RWPE2 (cell line): ENCODE measurements at regions not wholly inside any gene's neighbourhood (a gene's known extent, or its start where the extent isn't known, plus 50 kb on each side); places are given as distances from the start of the nearest gene placed in this dataset.

ENCODE experiments used
- ATAC-seq: fragments of 200-7000 bp; cut with Tn5 transposase; 3 replicates; pipeline ENCODE4 v1.9.1; 2021; ENCODE audit warnings: low read depth
- DNase-seq: peaks from one replicate; pipeline ENCODE4 v3.0.0-alpha.2; 2020; ENCODE audit warnings: low spot score
- H3K27ac ChIP-seq: fragments of 450-650 bp; 2 replicates; pipeline ENCODE4 v1.5.1; 2017; ENCODE audit warnings: mild to moderate bottlenecking; ENCODE audit not compliant: poor library complexity, severe bottlenecking
- H3K27me3 ChIP-seq: fragments of 250-450 bp; sonication (Bioruptor Pico); 2 replicates; pipeline ENCODE4 v1.5.1; 2021; ENCODE audit warnings: mild to moderate bottlenecking, moderate library complexity; ENCODE audit not compliant: insufficient read depth, poor library complexity, severe bottlenecking
- H3K36me3 ChIP-seq: fragments of 250-450 bp; sonication (Bioruptor Pico); 2 replicates; pipeline ENCODE4 v1.5.1; 2020; ENCODE audit warnings: low read depth, mild to moderate bottlenecking, moderate library complexity
- H3K4me1 ChIP-seq: fragments of 250-450 bp; sonication (Bioruptor Pico); 2 replicates; pipeline ENCODE4 v1.5.1; 2021; ENCODE audit warnings: mild to moderate bottlenecking, moderate library complexity; ENCODE audit not compliant: insufficient read depth, poor library complexity, severe bottlenecking
- H3K4me3 ChIP-seq: fragments of 250-450 bp; sonication (Bioruptor Pico); 2 replicates; pipeline ENCODE4 v1.5.1; 2021; ENCODE audit warnings: mild to moderate bottlenecking, moderate library complexity; ENCODE audit not compliant: severe bottlenecking
- H3K9me3 ChIP-seq: fragments of 250-450 bp; sonication (Bioruptor Pico); 2 replicates; pipeline ENCODE4 v1.5.1; 2021; ENCODE audit warnings: mild to moderate bottlenecking, moderate library complexity; ENCODE audit not compliant: severe bottlenecking
- TF ChIP-seq, protein P1 (sequence below): fragments of 450-650 bp; IDR thresholded peaks from one replicate; pipeline ENCODE4 v1.5.1; 2017; ENCODE audit warnings: mild to moderate bottlenecking, moderate library complexity; ENCODE audit not compliant: poor library complexity, severe bottlenecking

DNA sequence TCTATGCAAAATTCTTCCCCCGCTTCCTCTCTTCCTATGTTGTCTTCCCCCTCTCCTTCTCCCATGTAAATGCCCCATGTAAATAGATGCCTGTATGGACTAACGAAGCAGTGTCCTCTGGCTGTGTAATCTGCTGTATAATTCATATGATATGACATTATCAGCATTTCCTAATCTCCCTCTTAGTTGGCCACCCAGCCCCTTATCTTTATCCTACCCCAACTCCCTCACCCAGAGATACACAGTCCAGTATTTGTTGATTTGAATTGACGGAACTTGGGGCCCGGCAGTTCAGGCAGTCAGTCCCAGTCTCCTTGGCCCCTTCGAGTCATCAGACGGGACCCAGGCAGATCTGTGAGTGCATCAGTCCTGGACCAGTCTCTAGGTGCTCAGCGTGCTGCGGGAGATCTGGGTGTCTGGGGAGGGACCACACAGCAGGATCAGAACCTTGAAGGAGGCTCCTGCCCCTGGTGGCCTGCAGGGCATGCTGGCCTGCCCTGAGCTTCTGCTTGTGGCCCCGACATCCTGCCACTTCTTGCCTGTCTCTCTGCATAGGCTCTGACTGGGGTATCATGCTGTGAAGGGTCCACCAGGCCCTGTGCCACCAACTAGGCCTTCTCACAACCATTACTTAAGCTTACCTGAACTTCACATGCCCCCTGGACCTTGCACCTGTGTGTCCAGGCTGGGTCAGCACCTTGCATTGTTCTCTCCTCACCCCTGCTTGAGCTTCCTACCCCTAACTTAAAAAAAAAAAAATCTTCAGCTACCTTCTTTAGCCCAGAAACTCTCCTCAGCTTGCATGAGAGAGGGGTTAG is 88.1 kb upstream of the ATL2 start:
- peaks cover 20% of the 10 kb centered on the region for H3K4me1 ChIP-seq
- no peaks in the 10 kb centered on the region for H3K27me3 ChIP-seq
- H3K4me3 ChIP-seq: no peak overlapping the region
- H3K9me3 ChIP-seq: no peaks in the 10 kb centered on the region
- H3K36me3 ChIP-seq: no peaks in the 10 kb centered on the region
- no peak for DNase-seq
- TF ChIP-seq, protein P1, sequence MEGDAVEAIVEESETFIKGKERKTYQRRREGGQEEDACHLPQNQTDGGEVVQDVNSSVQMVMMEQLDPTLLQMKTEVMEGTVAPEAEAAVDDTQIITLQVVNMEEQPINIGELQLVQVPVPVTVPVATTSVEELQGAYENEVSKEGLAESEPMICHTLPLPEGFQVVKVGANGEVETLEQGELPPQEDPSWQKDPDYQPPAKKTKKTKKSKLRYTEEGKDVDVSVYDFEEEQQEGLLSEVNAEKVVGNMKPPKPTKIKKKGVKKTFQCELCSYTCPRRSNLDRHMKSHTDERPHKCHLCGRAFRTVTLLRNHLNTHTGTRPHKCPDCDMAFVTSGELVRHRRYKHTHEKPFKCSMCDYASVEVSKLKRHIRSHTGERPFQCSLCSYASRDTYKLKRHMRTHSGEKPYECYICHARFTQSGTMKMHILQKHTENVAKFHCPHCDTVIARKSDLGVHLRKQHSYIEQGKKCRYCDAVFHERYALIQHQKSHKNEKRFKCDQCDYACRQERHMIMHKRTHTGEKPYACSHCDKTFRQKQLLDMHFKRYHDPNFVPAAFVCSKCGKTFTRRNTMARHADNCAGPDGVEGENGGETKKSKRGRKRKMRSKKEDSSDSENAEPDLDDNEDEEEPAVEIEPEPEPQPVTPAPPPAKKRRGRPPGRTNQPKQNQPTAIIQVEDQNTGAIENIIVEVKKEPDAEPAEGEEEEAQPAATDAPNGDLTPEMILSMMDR: no peak
- no peak overlapping the region for H3K27ac ChIP-seq
- no peak for ATAC-seq

DNA sequence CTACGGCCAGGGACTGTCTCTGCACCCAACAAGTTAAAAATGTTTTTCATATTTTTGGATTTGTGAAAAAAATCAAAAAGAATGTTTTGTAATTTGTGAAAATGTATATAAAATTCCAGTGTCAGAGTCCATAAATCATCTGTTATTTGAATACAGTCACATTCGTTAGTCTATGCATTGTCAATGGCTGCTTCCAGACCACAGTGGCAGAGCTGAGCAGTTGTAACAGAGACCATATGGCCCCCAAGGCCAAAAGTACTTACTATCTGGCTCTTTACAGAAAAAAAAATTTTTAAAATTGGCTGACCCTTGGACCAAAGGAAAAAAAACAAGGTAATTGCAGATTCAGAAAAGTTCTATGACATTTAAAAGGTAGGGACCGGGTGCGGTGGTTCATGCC is 86.7 kb upstream of the ATL2 start:
- no peak overlapping the region for H3K27ac ChIP-seq
- H3K9me3 ChIP-seq: no peaks in the 10 kb centered on the region
- H3K4me1 ChIP-seq: peaks cover 20% of the 10 kb centered on the region
- H3K4me3 ChIP-seq: no peak overlapping the region
- H3K27me3 ChIP-seq: no peaks in the 10 kb centered on the region
- no peak for ATAC-seq
- DNase-seq: no peak
- TF ChIP-seq, protein P1: no peak
- no peaks in the 10 kb centered on the region for H3K36me3 ChIP-seq

DNA sequence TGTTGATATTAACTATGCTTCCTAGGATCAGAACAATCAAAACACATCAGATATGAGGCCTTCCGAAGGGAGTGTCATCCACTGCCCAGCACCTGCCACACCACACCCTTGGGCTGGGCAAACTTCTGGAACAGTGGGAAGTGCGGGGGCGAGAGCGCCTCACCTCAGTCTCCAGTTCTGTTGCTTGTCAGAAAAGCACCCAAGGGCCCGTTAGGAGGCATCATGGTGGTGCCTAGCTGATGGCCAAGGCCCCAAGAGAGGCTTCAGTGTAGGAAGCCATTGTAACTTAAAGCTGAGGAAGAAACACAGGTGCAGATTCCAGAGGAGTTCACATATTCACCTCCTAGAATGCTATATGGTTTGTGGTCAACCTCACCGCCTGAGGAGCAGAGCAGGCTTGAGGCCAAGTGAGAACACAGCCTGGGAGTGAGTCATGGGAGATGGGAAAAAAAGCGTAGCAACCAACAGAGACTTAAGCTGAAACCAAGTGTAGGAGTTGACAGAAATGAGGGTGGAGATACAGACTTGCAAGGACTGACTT is 85.1 kb upstream of the ATL2 start:
- ATAC-seq: peak; percentile 96

GRCh38 chr2:38461470-38461869 is 84.4 kb upstream of the ATL2 start:
- Histone ChIP-seq H3K4me3 (no peak overlapping the region), H3K4me1 (peaks cover 20% of the 10 kb centered on the region), H3K27me3 (no peaks in the 10 kb centered on the region), H3K9me3 (no peaks in the 10 kb centered on the region), H3K27ac (peak overlapping the region; percentile 40), H3K36me3 (no peaks in the 10 kb centered on the region)
- DNase-seq: no peak
- TF ChIP-seq, protein P1: no peak
- ATAC-seq: no peak

More for the DNA sequence above, 85.1 kb upstream of the ATL2 start:
- H3K27me3 ChIP-seq: no peaks in the 10 kb centered on the region
- H3K27ac ChIP-seq: peak overlapping the region; percentile 40
- H3K9me3 ChIP-seq: no peaks in the 10 kb centered on the region
- peaks cover 20% of the 10 kb centered on the region for H3K4me1 ChIP-seq
- no peaks in the 10 kb centered on the region for H3K36me3 ChIP-seq
- H3K4me3 ChIP-seq: no peak overlapping the region
- TF ChIP-seq, protein P1: no peak
- peak; percentile 84 for DNase-seq

DNA sequence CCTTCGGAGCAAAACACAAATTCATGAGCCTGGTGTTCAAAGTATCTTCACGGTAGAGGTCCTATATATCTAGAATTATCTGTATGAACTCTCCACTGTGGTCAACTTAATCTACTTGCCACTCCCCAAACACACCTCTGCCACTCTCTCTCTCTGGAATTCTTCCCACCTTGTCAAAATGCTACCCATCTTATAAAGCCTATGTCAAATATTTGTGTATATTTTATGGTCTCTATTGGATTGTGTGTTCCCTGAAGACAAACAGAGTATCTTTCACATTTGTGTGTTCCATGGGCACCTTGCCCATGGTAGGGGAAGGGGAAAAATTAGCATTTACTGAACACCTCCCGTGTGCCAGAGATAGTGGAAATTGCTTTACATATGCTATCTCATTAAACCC is 83.2 kb upstream of the ATL2 start:
- ATAC-seq (no peak), DNase-seq (no peak)
- H3K4me1 ChIP-seq: peaks cover 20% of the 10 kb centered on the region
- no peaks in the 10 kb centered on the region for H3K27me3 ChIP-seq
- TF ChIP-seq, protein P1: no peak
- H3K9me3 ChIP-seq: no peaks in the 10 kb centered on the region
- H3K27ac ChIP-seq: no peak overlapping the region
- H3K36me3 ChIP-seq: no peaks in the 10 kb centered on the region
- no peak overlapping the region for H3K4me3 ChIP-seq
